T-cell (primary cell): ENCODE measurements at regions not wholly inside any gene's neighbourhood (a gene's known extent, or its start where the extent isn't known, plus 50 kb on each side); places are given as distances from the start of the nearest gene placed in this dataset.

Experiments
- ATAC-seq, 4 experiments: fragments of 200-7000 bp in 3 of 4; fragments of 150-1000 bp in 1 of 4; cut with Tn5 transposase; replicated peaks in 1 of 4; 1 replicate in 3 of 4; 2 replicates in 1 of 4; pipeline ENCODE4 v1.10.0; 2021; ENCODE audit warnings: moderate library complexity in 3 of 4, mild to moderate bottlenecking in 2 of 4, moderate number of reproducible peaks in 1 of 4
- CTCF ChIA-PET, 2 donors: fragments of 300-600 bp; sonication (Branson Sonifier 250); formaldehyde crosslinking; loops; one replicate each; lab custom pipeline; 2022; ENCODE audit warnings: antibody characterized with exemption in 2 of 2; lab: Charles Lee
- POLR2A ChIA-PET, 2 donors: fragments of 300-600 bp; sonication (Branson Sonifier 250); formaldehyde crosslinking; loops; one replicate each; lab custom pipeline; 2022; ENCODE audit warnings: antibody characterized with exemption in 2 of 2; lab: Charles Lee
- DNase-seq, 35 experiments: peaks; one replicate each; pipeline versions ENCODE4 v3.0.0 to v3.0.0-alpha.2; 2013 to 2023
- H3K27ac ChIP-seq: one replicate; pipeline ENCODE4 v1.5.1; 2013; ENCODE audit warnings: low read length
- H3K27me3 ChIP-seq, 2 experiments: replicated peaks in 1 of 2; 1 replicate in 1 of 2; 2 replicates in 1 of 2; pipeline versions ENCODE4 v1.6.1 to v1.7.0; 2013; ENCODE audit warnings: low read length in 1 of 2, mixed read lengths in 1 of 2; ENCODE audit not compliant: control insufficient read depth in 2 of 2, insufficient read depth in 2 of 2; ENCODE audit errors: extremely low read depth in 1 of 2
- H3K36me3 ChIP-seq, 2 donors: 1 replicate in 1 of 2; 2 replicates in 1 of 2; pipeline versions ENCODE4 v1.6.1 to v1.7.0; 2013; ENCODE audit warnings: low read length in 1 of 2; ENCODE audit not compliant: control insufficient read depth in 2 of 2, insufficient read depth in 1 of 2; ENCODE audit errors: extremely low read depth in 1 of 2
- H3K4me1 ChIP-seq, 2 experiments: 1 replicate in 1 of 2; 2 replicates in 1 of 2; pipeline versions ENCODE4 v1.6.1 to v1.7.0; 2013; ENCODE audit warnings: low read length in 2 of 2, mixed read lengths in 1 of 2; ENCODE audit not compliant: insufficient read depth in 2 of 2, control insufficient read depth in 1 of 2; ENCODE audit errors: extremely low read depth in 1 of 2
- H3K4me3 ChIP-seq, 2 donors: 1 replicate in 1 of 2; 2 replicates in 1 of 2; pipeline versions ENCODE4 v1.5.1 to v1.7.0; 2013; ENCODE audit warnings: mild to moderate bottlenecking in 2 of 2, low read length in 1 of 2, moderate library complexity in 1 of 2; ENCODE audit not compliant: control insufficient read depth in 1 of 2; ENCODE audit errors: extremely low read depth in 1 of 2
- H3K9me3 ChIP-seq: 2 replicates; pipeline ENCODE4 v1.7.0; 2013
- H3K27ac Mint-ChIP-seq, 2 donors: one replicate each; pipeline ENCODE4 v1.8.0; 2020 to 2021; ENCODE audit warnings: mild to moderate bottlenecking in 2 of 2, mixed read lengths in 2 of 2
- H3K27me3 Mint-ChIP-seq, 2 donors: one replicate each; pipeline ENCODE4 v1.8.0; 2021 to 2022; ENCODE audit warnings: mixed read lengths in 2 of 2
- H3K36me3 Mint-ChIP-seq: one replicate; pipeline ENCODE4 v1.8.0; 2021; ENCODE audit warnings: mixed read lengths
- H3K4me1 Mint-ChIP-seq, 3 donors: one replicate each; pipeline ENCODE4 v1.8.0; 2020 to 2022; ENCODE audit warnings: mixed read lengths in 3 of 3, mild to moderate bottlenecking in 1 of 3
- H3K4me3 Mint-ChIP-seq, 3 donors: one replicate each; pipeline ENCODE4 v1.8.0; 2020 to 2022; ENCODE audit warnings: mild to moderate bottlenecking in 3 of 3, mixed read lengths in 3 of 3, moderate library complexity in 3 of 3
- H3K9me3 Mint-ChIP-seq, 3 donors: one replicate each; pipeline ENCODE4 v1.8.0; 2020 to 2022; ENCODE audit warnings: mixed read lengths in 3 of 3
- WGBS: methylation state at CpG from one replicate; pipeline ENCODE4 v1.1.5; 2013; ENCODE audit warnings: missing lambda C conversion rate; ENCODE audit not compliant: insufficient coverage; 5-methylcytosine and 5-hydroxymethylcytosine counted together

GRCh38 chr18:32621034-32621433, 150.4 kb upstream of the GAREM1 start:
- ATAC-seq (no peak), DNase-seq (no peak)
- Mint-ChIP-seq H3K27ac (no peak overlapping the region), H3K27me3 (peaks cover 2 to 22% of the 10 kb centered on the region in 2 donors), H3K9me3 (peaks cover 0 to 6% (median 0%) of the 10 kb centered on the region in 3 donors), H3K4me3 (no peak overlapping the region), H3K36me3 (no peaks in the 10 kb centered on the region), H3K4me1 (no peaks in the 10 kb centered on the region)
- Histone ChIP-seq H3K4me3 (no peak overlapping the region), H3K4me1 (no peaks in the 10 kb centered on the region), H3K27ac (no peak overlapping the region), H3K36me3 (no peaks in the 10 kb centered on the region), H3K27me3 (no peaks in the 10 kb centered on the region), H3K9me3 (no peaks in the 10 kb centered on the region)
- WGBS = no CpG with 5 or more reads among the region's 4 CpGs
- CTCF ChIA-PET = no interaction called here
- POLR2A ChIA-PET = no interaction called here

DNA sequence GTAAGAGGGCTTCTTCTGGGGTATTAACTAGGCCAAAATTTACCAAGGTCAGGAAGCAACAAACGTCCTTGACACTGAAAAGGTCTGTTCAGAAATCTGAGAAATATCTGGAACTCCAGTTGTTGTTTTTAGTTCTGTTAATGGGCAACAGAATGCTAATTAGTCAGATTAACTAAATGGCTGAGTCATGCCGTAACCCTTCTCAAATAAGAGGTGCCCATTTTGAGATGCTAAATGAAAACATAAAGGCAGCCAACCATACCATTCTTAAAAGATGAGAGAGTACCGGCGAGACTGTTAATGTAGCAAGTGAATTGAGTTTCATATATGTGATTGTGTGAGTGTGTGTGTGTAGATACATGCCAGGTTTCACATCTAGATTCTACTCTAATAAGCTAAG, 147.9 kb upstream of the GAREM1 start:
- H3K4me3 Mint-ChIP-seq = no peak overlapping the region
- ChIA-PET CTCF (no interaction called here), POLR2A (no interaction called here)
- H3K9me3 ChIP-seq = no peaks in the 10 kb centered on the region
- H3K27ac ChIP-seq = no peak overlapping the region
- WGBS = no CpG with 5 or more reads among the region's 4 CpGs
- H3K4me3 ChIP-seq = no peak overlapping the region
- no peak overlapping the region for H3K27ac Mint-ChIP-seq
- no peak for ATAC-seq
- H3K36me3 ChIP-seq = no peaks in the 10 kb centered on the region
- no peaks in the 10 kb centered on the region for H3K27me3 ChIP-seq
- H3K4me1 Mint-ChIP-seq = no peaks in the 10 kb centered on the region
- peaks cover 0 to 7% (median 0%) of the 10 kb centered on the region in 3 donors for H3K9me3 Mint-ChIP-seq
- DNase-seq = no peak
- peaks cover 5 to 26% of the 10 kb centered on the region in 2 donors for H3K27me3 Mint-ChIP-seq
- H3K36me3 Mint-ChIP-seq = no peaks in the 10 kb centered on the region
- no peaks in the 10 kb centered on the region for H3K4me1 ChIP-seq

GRCh38 chr18:32613821-32614220, 143.1 kb upstream of the GAREM1 start:
- H3K9me3 ChIP-seq = no peaks in the 10 kb centered on the region
- WGBS = no CpG with 5 or more reads among the region's 3 CpGs
- Mint-ChIP-seq H3K9me3 (peaks cover 0 to 7% (median 0%) of the 10 kb centered on the region in 3 donors), H3K36me3 (no peaks in the 10 kb centered on the region), H3K27me3 (peaks cover 6 to 15% of the 10 kb centered on the region in 2 donors), H3K27ac (no peak overlapping the region), H3K4me1 (no peaks in the 10 kb centered on the region), H3K4me3 (no peak overlapping the region)
- H3K27ac ChIP-seq = no peak overlapping the region
- DNase-seq (no peak), ATAC-seq (no peak)
- no peaks in the 10 kb centered on the region for H3K4me1 ChIP-seq
- no peaks in the 10 kb centered on the region for H3K36me3 ChIP-seq
- POLR2A ChIA-PET = no interaction called here
- H3K27me3 ChIP-seq = no peaks in the 10 kb centered on the region
- no peak overlapping the region for H3K4me3 ChIP-seq
- CTCF ChIA-PET = no interaction called here

DNA sequence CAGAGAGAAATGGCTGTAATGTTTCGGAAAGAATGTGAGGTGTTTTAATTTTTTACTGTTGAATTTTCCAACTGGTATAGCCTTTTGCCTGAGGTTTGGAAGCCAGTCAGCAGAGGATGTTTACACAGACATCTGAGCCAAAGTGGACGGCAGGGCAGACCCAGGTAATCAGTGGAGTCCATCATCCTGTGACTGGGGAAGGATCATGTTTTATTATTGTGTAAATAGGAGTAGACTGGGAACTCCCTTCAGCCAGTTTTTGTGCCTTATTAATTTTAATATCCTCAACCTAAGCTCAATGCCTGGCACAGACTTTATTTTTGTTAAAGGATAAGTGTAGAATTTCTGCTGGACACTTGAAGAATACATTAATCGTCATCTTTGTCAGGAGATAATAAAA, 142.0 kb upstream of the GAREM1 start:
- Mint-ChIP-seq H3K27ac (no peak overlapping the region), H3K9me3 (peaks cover 0 to 7% (median 0%) of the 10 kb centered on the region in 3 donors), H3K36me3 (no peaks in the 10 kb centered on the region), H3K4me1 (no peaks in the 10 kb centered on the region), H3K27me3 (peaks cover 9 to 19% of the 10 kb centered on the region in 2 donors), H3K4me3 (no peak overlapping the region)
- Histone ChIP-seq H3K27me3 (no peaks in the 10 kb centered on the region), H3K4me1 (no peaks in the 10 kb centered on the region), H3K27ac (no peak overlapping the region), H3K4me3 (no peak overlapping the region), H3K36me3 (no peaks in the 10 kb centered on the region), H3K9me3 (no peaks in the 10 kb centered on the region)
- CTCF ChIA-PET = no interaction called here
- 100% methylated on average over 1 of the region's 3 CpGs for WGBS
- DNase-seq (no peak), ATAC-seq (no peak)
- POLR2A ChIA-PET = no interaction called here

DNA sequence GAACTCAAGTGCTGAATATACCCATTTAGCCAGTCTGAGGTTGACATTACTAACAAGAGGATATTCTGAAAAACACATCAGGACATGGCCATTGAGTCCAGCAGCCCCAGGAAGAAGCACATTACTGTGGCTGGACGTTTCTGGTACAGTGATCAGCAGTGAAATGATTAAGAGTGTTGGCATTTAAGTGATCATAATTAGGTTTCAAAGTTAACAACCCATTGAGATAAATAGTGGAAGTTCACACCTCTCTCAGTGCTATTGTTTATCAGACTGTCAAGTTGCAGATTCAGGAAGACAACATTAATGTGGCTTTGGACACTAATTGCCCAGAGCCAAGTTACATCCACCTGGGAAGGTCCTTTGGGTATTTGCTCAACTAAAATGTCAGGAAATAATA, 139.5 kb upstream of the GAREM1 start:
- CTCF ChIA-PET = no interaction called here
- POLR2A ChIA-PET = no interaction called here
- Mint-ChIP-seq H3K9me3 (no peaks in the 10 kb centered on the region), H3K4me1 (no peaks in the 10 kb centered on the region), H3K27me3 (peaks cover 9 to 12% of the 10 kb centered on the region in 2 donors), H3K36me3 (no peaks in the 10 kb centered on the region), H3K27ac (no peak overlapping the region), H3K4me3 (no peak overlapping the region)
- Histone ChIP-seq H3K9me3 (no peaks in the 10 kb centered on the region), H3K4me3 (no peak overlapping the region), H3K27me3 (no peaks in the 10 kb centered on the region), H3K27ac (no peak overlapping the region), H3K36me3 (no peaks in the 10 kb centered on the region), H3K4me1 (no peaks in the 10 kb centered on the region)
- no CpG with 5 or more reads among the region's 1 CpG for WGBS
- DNase-seq = no peak
- no peak for ATAC-seq

GRCh38 chr18:32607816-32608215, 137.1 kb upstream of the GAREM1 start:
- peaks cover 8 to 12% of the 10 kb centered on the region in 2 donors for H3K27me3 Mint-ChIP-seq
- H3K27ac Mint-ChIP-seq = no peak overlapping the region
- Histone ChIP-seq H3K27ac (no peak overlapping the region), H3K9me3 (no peaks in the 10 kb centered on the region), H3K27me3 (no peaks in the 10 kb centered on the region), H3K4me3 (no peak overlapping the region), H3K36me3 (no peaks in the 10 kb centered on the region), H3K4me1 (no peaks in the 10 kb centered on the region)
- POLR2A ChIA-PET = no interaction called here
- H3K36me3 Mint-ChIP-seq = no peaks in the 10 kb centered on the region
- no peak for ATAC-seq
- CTCF ChIA-PET = no interaction called here
- peaks cover 0 to 3% (median 0%) of the 10 kb centered on the region in 3 donors for H3K9me3 Mint-ChIP-seq
- no peak overlapping the region for H3K4me3 Mint-ChIP-seq
- H3K4me1 Mint-ChIP-seq = no peaks in the 10 kb centered on the region
- DNase-seq = no peak
- WGBS = 90% methylated on average over 2 of the region's 4 CpGs

- POLR2A ChIA-PET = no interaction called here
- no peaks in the 10 kb centered on the region for H3K36me3 ChIP-seq
Measured at GRCh38 chr18:32598144-32598543, 127.5 kb upstream of the GAREM1 start.

More at GRCh38 chr18:32598144-32598543, 127.5 kb upstream of the GAREM1 start:
- H3K27ac ChIP-seq = no peak overlapping the region
- peaks cover 3 to 5% of the 10 kb centered on the region in 2 donors for H3K27me3 Mint-ChIP-seq
- no peaks in the 10 kb centered on the region for H3K9me3 ChIP-seq
- DNase-seq = no peak
- CTCF ChIA-PET = no interaction called here
- H3K4me3 ChIP-seq = no peak overlapping the region
- no peak overlapping the region for H3K4me3 Mint-ChIP-seq
- H3K4me1 Mint-ChIP-seq = no peaks in the 10 kb centered on the region
- no peaks in the 10 kb centered on the region for H3K36me3 Mint-ChIP-seq
- no peak overlapping the region for H3K27ac Mint-ChIP-seq
- no peaks in the 10 kb centered on the region for H3K27me3 ChIP-seq
- H3K9me3 Mint-ChIP-seq = peaks cover 5 to 17% (median 9%) of the 10 kb centered on the region in 3 donors
- no peaks in the 10 kb centered on the region for H3K4me1 ChIP-seq
- WGBS = 90% methylated on average over 2 of the region's 3 CpGs
- no peak for ATAC-seq
